ENCODE measurements at regions not wholly inside any gene's neighbourhood (a gene's known extent, or its start where the extent isn't known, plus 50 kb on each side); places are given as distances from the start of the nearest gene placed in this dataset.

GRCh38 chr16:6531067-6531466 lies 801.6 kb upstream of the RBFOX1 start:
- Mint-ChIP-seq H3K4me1 (no peaks in the 10 kb centered on the region), H3K36me3 (ENCODE audit: low read depth) (no peaks in the 10 kb centered on the region), H3K4me3 (no peak overlapping the region), H3K9me3 (no peaks in the 10 kb centered on the region), H3K27ac (no peak overlapping the region), H3K27me3 (ENCODE audit: low read depth) (peaks cover 16% of the 10 kb centered on the region)
- TF ChIP-seq CTCF (IDR thresholded peaks at IDR 0.05; ENCODE audit: unreplicated experiment in 3 of 3), result no peak

GRCh38 chr16:6528217-6528616 lies 804.4 kb upstream of the RBFOX1 start:
- H3K4me1 Mint-ChIP-seq, result no peaks in the 10 kb centered on the region
- no peak overlapping the region for H3K4me3 Mint-ChIP-seq
- TF ChIP-seq CTCF (IDR thresholded peaks at IDR 0.05; ENCODE audit: unreplicated experiment in 3 of 3), result no peak
- H3K9me3 Mint-ChIP-seq, result peaks cover 4% of the 10 kb centered on the region
- H3K36me3 Mint-ChIP-seq (ENCODE audit: low read depth), result no peaks in the 10 kb centered on the region
- no peak overlapping the region for H3K27ac Mint-ChIP-seq
- peaks cover 18% of the 10 kb centered on the region for H3K27me3 Mint-ChIP-seq (ENCODE audit: low read depth)

- peaks cover 4% of the 10 kb centered on the region for H3K9me3 Mint-ChIP-seq
- no peak for TF ChIP-seq CTCF (IDR thresholded peaks at IDR 0.05; ENCODE audit: unreplicated experiment in 3 of 3)
- no peaks in the 10 kb centered on the region for H3K36me3 Mint-ChIP-seq (ENCODE audit: low read depth)
- H3K27ac Mint-ChIP-seq, result no peak overlapping the region
- H3K4me3 Mint-ChIP-seq, result no peak overlapping the region
- H3K4me1 Mint-ChIP-seq, result no peaks in the 10 kb centered on the region
- H3K27me3 Mint-ChIP-seq (ENCODE audit: low read depth), result peaks cover 20% of the 10 kb centered on the region
These were observed 805.0 kb upstream of the RBFOX1 start for GRCh38 chr16:6527646-6528045.

- Mint-ChIP-seq H3K27ac (no peak overlapping the region), H3K9me3 (peaks cover 4% of the 10 kb centered on the region), H3K4me3 (no peak overlapping the region), H3K36me3 (ENCODE audit: low read depth) (no peaks in the 10 kb centered on the region), H3K27me3 (ENCODE audit: low read depth) (peaks cover 19% of the 10 kb centered on the region), H3K4me1 (no peaks in the 10 kb centered on the region)
- no peak for TF ChIP-seq CTCF (IDR thresholded peaks at IDR 0.05; ENCODE audit: unreplicated experiment in 3 of 3)
These were observed 808.1 kb upstream of the RBFOX1 start for GRCh38 chr16:6524501-6524900.

GRCh38 chr16:6517020-6517720 lies 815.5 kb upstream of the RBFOX1 start:
- no peaks in the 10 kb centered on the region for H3K36me3 Mint-ChIP-seq (ENCODE audit: low read depth)
- no peak for TF ChIP-seq CTCF (IDR thresholded peaks at IDR 0.05; ENCODE audit: unreplicated experiment in 3 of 3)
- H3K27ac Mint-ChIP-seq, result no peak overlapping the region
- peaks cover 2% of the 10 kb centered on the region for H3K9me3 Mint-ChIP-seq
- no peaks in the 10 kb centered on the region for H3K4me1 Mint-ChIP-seq
- no peak overlapping the region for H3K4me3 Mint-ChIP-seq
- peaks cover 15% of the 10 kb centered on the region for H3K27me3 Mint-ChIP-seq (ENCODE audit: low read depth)

GRCh38 chr16:6512512-6512911 lies 820.1 kb upstream of the RBFOX1 start:
- Mint-ChIP-seq H3K27me3 (ENCODE audit: low read depth) (no peaks in the 10 kb centered on the region), H3K4me3 (no peak overlapping the region), H3K27ac (no peak overlapping the region), H3K4me1 (no peaks in the 10 kb centered on the region), H3K36me3 (ENCODE audit: low read depth) (no peaks in the 10 kb centered on the region), H3K9me3 (peaks cover 2% of the 10 kb centered on the region)
- no peak for TF ChIP-seq CTCF (IDR thresholded peaks at IDR 0.05; ENCODE audit: unreplicated experiment in 3 of 3)

Data from nephron (organoid).